ENCODE measurements at regions not wholly inside any gene's neighbourhood (a gene's known extent, or its start where the extent isn't known, plus 50 kb on each side); places are given as distances from the start of the nearest gene placed in this dataset.

DNA sequence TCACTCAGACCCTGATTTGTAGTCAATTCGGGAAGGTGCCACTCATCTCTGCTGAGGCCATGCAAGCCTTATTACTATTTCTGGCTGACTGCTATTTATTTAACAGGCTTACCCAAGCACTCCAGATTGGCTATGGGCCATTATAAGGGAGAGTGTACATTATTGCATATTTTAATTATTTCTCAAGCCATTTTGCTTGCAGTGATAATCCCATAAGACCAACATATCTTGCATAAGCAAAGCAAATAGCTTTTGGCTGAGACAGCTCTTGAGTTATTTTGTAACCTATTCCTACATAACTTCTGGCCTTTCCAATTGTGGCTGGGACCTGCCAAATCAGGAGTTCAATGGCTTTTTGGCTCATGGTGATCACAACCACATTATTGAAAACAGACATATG lies 509.6 kb upstream of the USP15 start:
- Mint-ChIP-seq H3K36me3 (no peaks in the 10 kb centered on the region), H3K27me3 (ENCODE audit: low read depth in 3 of 3) (no peaks in the 10 kb centered on the region), H3K4me3 (no peak overlapping the region), H3K4me1 (no peaks in the 10 kb centered on the region), H3K9me3 (peaks cover 0 to 2% (median 0%) of the 10 kb centered on the region in 7 donors), H3K27ac (no peak overlapping the region)
- H3K27me3 ChIP-seq (ENCODE audit: control insufficient read depth in 2 of 2, insufficient read depth in 2 of 2, low read length in 2 of 2), result no peaks in the 10 kb centered on the region
- H3K4me3 ChIP-seq (replicated peaks in 1 of 3; ENCODE audit: low read depth in 2 of 3, low read length in 3 of 3), result no peak overlapping the region
- H3K4me2 ChIP-seq (replicated peaks; ENCODE audit: extremely low read depth, low read length, poor library complexity, severe bottlenecking), result no peak overlapping the region
- TF ChIP-seq, protein P1, sequence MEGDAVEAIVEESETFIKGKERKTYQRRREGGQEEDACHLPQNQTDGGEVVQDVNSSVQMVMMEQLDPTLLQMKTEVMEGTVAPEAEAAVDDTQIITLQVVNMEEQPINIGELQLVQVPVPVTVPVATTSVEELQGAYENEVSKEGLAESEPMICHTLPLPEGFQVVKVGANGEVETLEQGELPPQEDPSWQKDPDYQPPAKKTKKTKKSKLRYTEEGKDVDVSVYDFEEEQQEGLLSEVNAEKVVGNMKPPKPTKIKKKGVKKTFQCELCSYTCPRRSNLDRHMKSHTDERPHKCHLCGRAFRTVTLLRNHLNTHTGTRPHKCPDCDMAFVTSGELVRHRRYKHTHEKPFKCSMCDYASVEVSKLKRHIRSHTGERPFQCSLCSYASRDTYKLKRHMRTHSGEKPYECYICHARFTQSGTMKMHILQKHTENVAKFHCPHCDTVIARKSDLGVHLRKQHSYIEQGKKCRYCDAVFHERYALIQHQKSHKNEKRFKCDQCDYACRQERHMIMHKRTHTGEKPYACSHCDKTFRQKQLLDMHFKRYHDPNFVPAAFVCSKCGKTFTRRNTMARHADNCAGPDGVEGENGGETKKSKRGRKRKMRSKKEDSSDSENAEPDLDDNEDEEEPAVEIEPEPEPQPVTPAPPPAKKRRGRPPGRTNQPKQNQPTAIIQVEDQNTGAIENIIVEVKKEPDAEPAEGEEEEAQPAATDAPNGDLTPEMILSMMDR (IDR thresholded peaks at IDR 0.05), result no peak
- no peak overlapping the region for H3K27ac ChIP-seq (ENCODE audit: low read depth in 1 of 2, low read length in 2 of 2)
- DNase-seq, result no peak
- H2AFZ ChIP-seq (ENCODE audit: insufficient read depth, low read depth, low read length, poor library complexity, severe bottlenecking), result no peak overlapping the region
- no CpG with 5 or more reads among the region's 1 CpG for WGBS (ENCODE audit: insufficient coverage)
- intact Hi-C loops (cut with micrococcal nuclease), result no loop called here
- H3K9me3 ChIP-seq (replicated peaks in 1 of 2; ENCODE audit: control insufficient read depth in 1 of 2, insufficient read depth in 1 of 2, low read length in 2 of 2), result no peaks in the 10 kb centered on the region
- H3K4me1 ChIP-seq (ENCODE audit: control insufficient read depth in 1 of 2, insufficient read depth in 2 of 2, low read length in 2 of 2), result no peaks in the 10 kb centered on the region
- H3K9ac ChIP-seq (ENCODE audit: insufficient read depth, low read length, poor library complexity, severe bottlenecking), result no peak overlapping the region
- no peaks in the 10 kb centered on the region for H4K20me1 ChIP-seq (ENCODE audit: insufficient read depth, low read length)
- H3K79me2 ChIP-seq (ENCODE audit: insufficient read depth, low read length), result no peaks in the 10 kb centered on the region
- H3K36me3 ChIP-seq (replicated peaks in 1 of 2; ENCODE audit: control insufficient read depth in 1 of 2, insufficient read depth in 2 of 2, low read length in 2 of 2), result no peaks in the 10 kb centered on the region

DNA sequence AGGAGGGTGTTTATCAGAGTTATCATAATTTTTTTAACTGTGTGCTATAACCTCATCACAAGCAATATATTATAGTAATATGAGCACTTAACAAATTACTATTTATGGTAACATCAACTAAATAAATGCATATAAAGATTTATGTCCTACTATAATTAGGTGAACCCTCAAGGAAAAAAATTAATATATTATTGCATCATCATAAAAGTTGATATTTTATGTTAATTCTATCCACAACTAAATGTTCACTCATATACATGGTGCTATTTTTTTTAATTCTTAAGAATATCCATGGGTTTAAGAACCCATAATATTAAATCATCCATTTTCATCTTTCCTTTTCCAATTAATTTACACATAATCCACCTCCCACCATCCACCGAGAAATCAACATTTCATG lies 506.0 kb upstream of the USP15 start:
- Histone ChIP-seq H3K27me3 (ENCODE audit: control insufficient read depth in 2 of 2, insufficient read depth in 2 of 2, low read length in 2 of 2) (no peaks in the 10 kb centered on the region), H3K79me2 (ENCODE audit: insufficient read depth, low read length) (no peaks in the 10 kb centered on the region), H2AFZ (ENCODE audit: insufficient read depth, low read depth, low read length, poor library complexity, severe bottlenecking) (no peak overlapping the region), H3K36me3 (replicated peaks in 1 of 2; ENCODE audit: control insufficient read depth in 1 of 2, insufficient read depth in 2 of 2, low read length in 2 of 2) (no peaks in the 10 kb centered on the region), H3K4me2 (replicated peaks; ENCODE audit: extremely low read depth, low read length, poor library complexity, severe bottlenecking) (no peak overlapping the region), H3K9me3 (replicated peaks in 1 of 2; ENCODE audit: control insufficient read depth in 1 of 2, insufficient read depth in 1 of 2, low read length in 2 of 2) (peaks cover 0 to 3% of the 10 kb centered on the region in 2 donors), H3K4me1 (ENCODE audit: control insufficient read depth in 1 of 2, insufficient read depth in 2 of 2, low read length in 2 of 2) (no peaks in the 10 kb centered on the region), H3K9ac (ENCODE audit: insufficient read depth, low read length, poor library complexity, severe bottlenecking) (no peak overlapping the region), H3K4me3 (replicated peaks in 1 of 3; ENCODE audit: low read depth in 2 of 3, low read length in 3 of 3) (no peak overlapping the region), H3K27ac (ENCODE audit: low read depth in 1 of 2, low read length in 2 of 2) (no peak overlapping the region), H4K20me1 (ENCODE audit: insufficient read depth, low read length) (no peaks in the 10 kb centered on the region)
- H3K9me3 Mint-ChIP-seq, result peaks cover 0 to 2% (median 0%) of the 10 kb centered on the region in 7 donors
- no peaks in the 10 kb centered on the region for H3K27me3 Mint-ChIP-seq (ENCODE audit: low read depth in 3 of 3)
- H3K4me3 Mint-ChIP-seq, result no peak overlapping the region
- TF ChIP-seq, protein P1 (IDR thresholded peaks at IDR 0.05), result no peak
- intact Hi-C loops (cut with micrococcal nuclease), result no loop called here
- H3K27ac Mint-ChIP-seq, result no peak overlapping the region
- no peaks in the 10 kb centered on the region for H3K4me1 Mint-ChIP-seq
- no CpG with 5 or more reads among the region's 1 CpG for WGBS (ENCODE audit: insufficient coverage)
- DNase-seq, result no peak
- H3K36me3 Mint-ChIP-seq, result no peaks in the 10 kb centered on the region

All from CD14-positive monocyte (primary cell).